ENCODE measurements at regions not wholly inside any gene's neighbourhood (a gene's known extent, or its start where the extent isn't known, plus 50 kb on each side); places are given as distances from the start of the nearest gene placed in this dataset.

GRCh38 chr9:103755986-103756385 lies 338.1 kb upstream of the SMC2 start:
- Histone ChIP-seq H3K4me2 (ENCODE audit: low read depth, low read length, poor library complexity, severe bottlenecking) (no peak overlapping the region), H3K9me3 (ENCODE audit: low read length) (no peaks in the 10 kb centered on the region), H3K36me3 (ENCODE audit: insufficient read depth, low read length) (no peaks in the 10 kb centered on the region), H3K27me3 (ENCODE audit: low read length) (no peaks in the 10 kb centered on the region), H3K79me2 (ENCODE audit: low read length) (no peaks in the 10 kb centered on the region), H3K9ac (ENCODE audit: low read length) (no peak overlapping the region), H3K4me3 (ENCODE audit: low read length) (no peak overlapping the region), H4K20me1 (ENCODE audit: insufficient read depth, low read depth, low read length) (no peaks in the 10 kb centered on the region), H3K27ac (ENCODE audit: low read length) (no peak overlapping the region), H3K9me2 (replicated peaks; ENCODE audit: insufficient read depth, low read length) (no peaks in the 10 kb centered on the region), H3K4me1 (ENCODE audit: low read length) (no peaks in the 10 kb centered on the region), H2AFZ (ENCODE audit: low read length) (no peak overlapping the region)
- DNase-seq = no peak

GRCh38 chr9:103757062-103757461 lies 337.0 kb upstream of the SMC2 start:
- Histone ChIP-seq H3K9me2 (replicated peaks; ENCODE audit: insufficient read depth, low read length) (no peaks in the 10 kb centered on the region), H3K9me3 (ENCODE audit: low read length) (no peaks in the 10 kb centered on the region), H3K27ac (ENCODE audit: low read length) (no peak overlapping the region), H3K9ac (ENCODE audit: low read length) (no peak overlapping the region), H3K4me1 (ENCODE audit: low read length) (no peaks in the 10 kb centered on the region), H4K20me1 (ENCODE audit: insufficient read depth, low read depth, low read length) (no peaks in the 10 kb centered on the region), H3K4me2 (ENCODE audit: low read depth, low read length, poor library complexity, severe bottlenecking) (no peak overlapping the region), H3K79me2 (ENCODE audit: low read length) (no peaks in the 10 kb centered on the region), H3K27me3 (ENCODE audit: low read length) (no peaks in the 10 kb centered on the region), H2AFZ (ENCODE audit: low read length) (no peak overlapping the region), H3K36me3 (ENCODE audit: insufficient read depth, low read length) (no peaks in the 10 kb centered on the region), H3K4me3 (ENCODE audit: low read length) (no peak overlapping the region)
- no peak for DNase-seq

- Histone ChIP-seq H3K36me3 (ENCODE audit: insufficient read depth, low read length) (no peaks in the 10 kb centered on the region), H3K27me3 (ENCODE audit: low read length) (no peaks in the 10 kb centered on the region), H3K4me3 (ENCODE audit: low read length) (no peak overlapping the region), H3K79me2 (ENCODE audit: low read length) (no peaks in the 10 kb centered on the region), H3K4me2 (ENCODE audit: low read depth, low read length, poor library complexity, severe bottlenecking) (no peak overlapping the region), H3K9me2 (replicated peaks; ENCODE audit: insufficient read depth, low read length) (no peaks in the 10 kb centered on the region), H4K20me1 (ENCODE audit: insufficient read depth, low read depth, low read length) (no peaks in the 10 kb centered on the region), H3K4me1 (ENCODE audit: low read length) (no peaks in the 10 kb centered on the region), H3K9me3 (ENCODE audit: low read length) (peaks cover 8% of the 10 kb centered on the region), H3K9ac (ENCODE audit: low read length) (no peak overlapping the region), H2AFZ (ENCODE audit: low read length) (no peak overlapping the region), H3K27ac (ENCODE audit: low read length) (no peak overlapping the region)
- DNase-seq = no peak
Measured at GRCh38 chr9:103761466-103761865, 332.6 kb upstream of the SMC2 start.

GRCh38 chr9:103789686-103790085 lies 304.4 kb upstream of the SMC2 start:
- Histone ChIP-seq H3K4me1 (ENCODE audit: low read length) (no peaks in the 10 kb centered on the region), H3K4me3 (ENCODE audit: low read length) (no peak overlapping the region), H3K27me3 (ENCODE audit: low read length) (no peaks in the 10 kb centered on the region), H3K79me2 (ENCODE audit: low read length) (no peaks in the 10 kb centered on the region), H3K9me2 (replicated peaks; ENCODE audit: insufficient read depth, low read length) (no peaks in the 10 kb centered on the region), H2AFZ (ENCODE audit: low read length) (no peak overlapping the region), H3K9me3 (ENCODE audit: low read length) (no peaks in the 10 kb centered on the region; the same call in 1 of the 2 replicates), H3K36me3 (ENCODE audit: insufficient read depth, low read length) (no peaks in the 10 kb centered on the region), H3K27ac (ENCODE audit: low read length) (no peak overlapping the region), H3K4me2 (ENCODE audit: low read depth, low read length, poor library complexity, severe bottlenecking) (no peak overlapping the region), H3K9ac (ENCODE audit: low read length) (no peak overlapping the region), H4K20me1 (ENCODE audit: insufficient read depth, low read depth, low read length) (no peaks in the 10 kb centered on the region)
- DNase-seq = peak; percentile 69

GRCh38 chr9:103798620-103799019 lies 295.5 kb upstream of the SMC2 start:
- Histone ChIP-seq H3K27me3 (ENCODE audit: low read length) (no peaks in the 10 kb centered on the region), H2AFZ (ENCODE audit: low read length) (no peak overlapping the region), H3K9ac (ENCODE audit: low read length) (no peak overlapping the region), H3K36me3 (ENCODE audit: insufficient read depth, low read length) (no peaks in the 10 kb centered on the region), H3K4me2 (ENCODE audit: low read depth, low read length, poor library complexity, severe bottlenecking) (no peak overlapping the region), H3K27ac (ENCODE audit: low read length) (no peak overlapping the region), H3K9me2 (replicated peaks; ENCODE audit: insufficient read depth, low read length) (no peaks in the 10 kb centered on the region), H3K4me3 (ENCODE audit: low read length) (no peak overlapping the region), H3K9me3 (ENCODE audit: low read length) (no peaks in the 10 kb centered on the region), H3K79me2 (ENCODE audit: low read length) (no peaks in the 10 kb centered on the region), H3K4me1 (ENCODE audit: low read length) (no peaks in the 10 kb centered on the region), H4K20me1 (ENCODE audit: insufficient read depth, low read depth, low read length) (no peaks in the 10 kb centered on the region)
- DNase-seq = no peak

- Histone ChIP-seq H4K20me1 (ENCODE audit: insufficient read depth, low read depth, low read length) (no peaks in the 10 kb centered on the region), H3K9me3 (ENCODE audit: low read length) (no peaks in the 10 kb centered on the region), H3K79me2 (ENCODE audit: low read length) (no peaks in the 10 kb centered on the region), H3K27me3 (ENCODE audit: low read length) (no peaks in the 10 kb centered on the region), H3K36me3 (ENCODE audit: insufficient read depth, low read length) (no peaks in the 10 kb centered on the region), H3K4me1 (ENCODE audit: low read length) (no peaks in the 10 kb centered on the region), H3K9me2 (replicated peaks; ENCODE audit: insufficient read depth, low read length) (no peaks in the 10 kb centered on the region), H3K4me3 (ENCODE audit: low read length) (no peak overlapping the region), H3K4me2 (ENCODE audit: low read depth, low read length, poor library complexity, severe bottlenecking) (no peak overlapping the region), H3K9ac (ENCODE audit: low read length) (no peak overlapping the region), H2AFZ (ENCODE audit: low read length) (no peak overlapping the region), H3K27ac (ENCODE audit: low read length) (no peak overlapping the region)
- DNase-seq = no peak
Measured at GRCh38 chr9:103799959-103800358, 294.1 kb upstream of the SMC2 start.

GRCh38 chr9:103802068-103802467 lies 292.0 kb upstream of the SMC2 start:
- Histone ChIP-seq H4K20me1 (ENCODE audit: insufficient read depth, low read depth, low read length) (no peaks in the 10 kb centered on the region), H3K27ac (ENCODE audit: low read length) (no peak overlapping the region), H3K9me3 (ENCODE audit: low read length) (no peaks in the 10 kb centered on the region), H2AFZ (ENCODE audit: low read length) (no peak overlapping the region), H3K4me2 (ENCODE audit: low read depth, low read length, poor library complexity, severe bottlenecking) (no peak overlapping the region), H3K4me3 (ENCODE audit: low read length) (no peak overlapping the region), H3K9me2 (replicated peaks; ENCODE audit: insufficient read depth, low read length) (no peaks in the 10 kb centered on the region), H3K79me2 (ENCODE audit: low read length) (no peaks in the 10 kb centered on the region), H3K4me1 (ENCODE audit: low read length) (no peaks in the 10 kb centered on the region), H3K27me3 (ENCODE audit: low read length) (no peaks in the 10 kb centered on the region), H3K9ac (ENCODE audit: low read length) (no peak overlapping the region), H3K36me3 (ENCODE audit: insufficient read depth, low read length) (no peaks in the 10 kb centered on the region)
- DNase-seq = no peak

- Histone ChIP-seq H3K4me1 (ENCODE audit: low read length) (no peaks in the 10 kb centered on the region), H3K4me3 (ENCODE audit: low read length) (no peak overlapping the region), H3K27ac (ENCODE audit: low read length) (no peak overlapping the region), H3K9me2 (replicated peaks; ENCODE audit: insufficient read depth, low read length) (no peaks in the 10 kb centered on the region), H3K79me2 (ENCODE audit: low read length) (no peaks in the 10 kb centered on the region), H2AFZ (ENCODE audit: low read length) (no peak overlapping the region), H3K9me3 (ENCODE audit: low read length) (no peaks in the 10 kb centered on the region), H3K9ac (ENCODE audit: low read length) (no peak overlapping the region), H3K27me3 (ENCODE audit: low read length) (no peaks in the 10 kb centered on the region), H3K4me2 (ENCODE audit: low read depth, low read length, poor library complexity, severe bottlenecking) (no peak overlapping the region), H3K36me3 (ENCODE audit: insufficient read depth, low read length) (no peaks in the 10 kb centered on the region), H4K20me1 (ENCODE audit: insufficient read depth, low read depth, low read length) (no peaks in the 10 kb centered on the region)
- DNase-seq = no peak
Measured at GRCh38 chr9:103803245-103803644, 290.9 kb upstream of the SMC2 start.
